Endothelial cell of umbilical vein (primary cell): ENCODE measurements at regions not wholly inside any gene's neighbourhood (a gene's known extent, or its start where the extent isn't known, plus 50 kb on each side); places are given as distances from the start of the nearest gene placed in this dataset.
A peak's percentile ranks its signal among the peaks of the same experiment; 100 is the strongest.

Experiments
- BruUV-seq: library from RNA; stranded (reverse); fragments of 400-500 nt; replicated peaks from 2 replicates; lab custom pipeline; 2021; lab: Mats Ljungman, UMichigan
- CTCF ChIA-PET: fragments of 300-600, 350-600 bp; sonication (Branson Sonifier 250); formaldehyde crosslinking; loops from one replicate; lab custom pipeline; 2021; ENCODE audit warnings: antibody characterized with exemption, inconsistent platforms; lab: Charles Lee
- POLR2A ChIA-PET: fragments of 300-600, 350-600 bp; sonication (Branson Sonifier 250); formaldehyde crosslinking; loops from one replicate; lab custom pipeline; 2021; ENCODE audit warnings: antibody characterized with exemption, inconsistent platforms; lab: Charles Lee
- DNase-seq: peaks from one replicate; pipeline ENCODE4 v3.0.0-alpha.2; 2011; ENCODE audit warnings: low read depth, low spot score
- FAIRE-seq: peaks from 2 replicates; lab custom pipeline; 2011; peaks lifted over from hg19 to GRCh38; lab: Jason Lieb, UNC
- H2AFZ ChIP-seq: 2 replicates; pipeline ENCODE4 v1.6.0; 2012; ENCODE audit warnings: low read depth, low read length, control low read depth, inconsistent platforms
- H3K27ac ChIP-seq: 2 replicates; pipeline ENCODE4 v1.5.1; 2011; ENCODE audit warnings: low read depth, mild to moderate bottlenecking, control low read depth, low read length, moderate library complexity; ENCODE audit not compliant: insufficient read depth
- H3K27me3 ChIP-seq, 2 experiments: 2 replicates each; pipeline versions ENCODE4 v1.6.0 to v1.6.1; 2011; ENCODE audit warnings: low read length in 2 of 2, mixed read lengths in 1 of 2; ENCODE audit not compliant: control insufficient read depth in 2 of 2, insufficient read depth in 2 of 2
- H3K36me3 ChIP-seq, 2 experiments: 2 replicates in 1 of 2; 3 replicates in 1 of 2; pipeline ENCODE4 v1.5.1; 2011; ENCODE audit warnings: low read length in 2 of 2, mild to moderate bottlenecking in 1 of 2, moderate library complexity in 1 of 2; ENCODE audit not compliant: control insufficient read depth in 2 of 2, insufficient read depth in 2 of 2; ENCODE audit errors: extremely low read depth in 1 of 2
- H3K4me1 ChIP-seq: 3 replicates; pipeline ENCODE4 v1.5.1; 2011; ENCODE audit warnings: mild to moderate bottlenecking, low read length; ENCODE audit not compliant: control insufficient read depth, insufficient read depth; ENCODE audit errors: extremely low read depth
- H3K4me2 ChIP-seq: 2 replicates; pipeline ENCODE4 v1.6.1; 2011; ENCODE audit warnings: low read length, control low read depth, mixed read lengths; ENCODE audit not compliant: insufficient read depth
- H3K4me3 ChIP-seq, 3 experiments: fragments of 200-600 bp in 1 of 3; sonication (generic), shearing (Covaris generic) in 1 of 3; replicated peaks in 1 of 3; 2 replicates each; pipeline ENCODE4 v1.5.1; 2011 to 2016; ENCODE audit warnings: control low read depth in 3 of 3, low read length in 3 of 3, mild to moderate bottlenecking in 2 of 3, inconsistent platforms in 1 of 3, low read depth in 1 of 3, moderate library complexity in 1 of 3; ENCODE audit not compliant: insufficient read depth in 1 of 3
- H3K79me2 ChIP-seq: 2 replicates; pipeline ENCODE4 v1.6.0; 2012; ENCODE audit warnings: low read length, inconsistent platforms; ENCODE audit not compliant: control insufficient read depth, insufficient read depth
- H3K9ac ChIP-seq: replicated peaks from 2 replicates; pipeline ENCODE3; 2011; ENCODE audit warnings: low read length, control low read depth; ENCODE audit not compliant: insufficient read depth; ENCODE audit errors: extremely low read depth
- H3K9me1 ChIP-seq: replicated peaks from 3 replicates; pipeline ENCODE4 v1.6.0; 2011; ENCODE audit warnings: mild to moderate bottlenecking, low read length; ENCODE audit not compliant: control insufficient read depth, insufficient read depth; ENCODE audit errors: extremely low read depth
- H3K9me3 ChIP-seq: replicated peaks from 2 replicates; pipeline ENCODE4 v1.5.1; 2012; ENCODE audit warnings: low read length, inconsistent platforms; ENCODE audit not compliant: control insufficient read depth, insufficient read depth
- H4K20me1 ChIP-seq: replicated peaks from 2 replicates; pipeline ENCODE3; 2011; ENCODE audit warnings: mild to moderate bottlenecking, low read length; ENCODE audit not compliant: control insufficient read depth, insufficient read depth; ENCODE audit errors: extremely low read depth
- FOS ChIP-seq: IDR thresholded peaks from 2 replicates; pipeline ENCODE4 v1.6.1; 2011; ENCODE audit warnings: mild to moderate bottlenecking, low read length, moderate library complexity, borderline replicate concordance; ENCODE audit not compliant: insufficient read depth
- GATA2 ChIP-seq: IDR thresholded peaks from 2 replicates; pipeline ENCODE4 v1.7.0; 2011; ENCODE audit warnings: low read depth, mild to moderate bottlenecking, moderate library complexity, mixed read lengths, low read length; ENCODE audit not compliant: insufficient read length, insufficient read depth
- MYC ChIP-seq: IDR thresholded peaks from one replicate; pipeline ENCODE4 v1.6.1; 2011; ENCODE audit warnings: mild to moderate bottlenecking, low read depth, low read length
- POLR2A ChIP-seq: IDR thresholded peaks from 2 replicates; pipeline ENCODE4 v1.6.1; 2012; ENCODE audit warnings: low read depth, mild to moderate bottlenecking, control low read depth, low read length
- POLR2AphosphoS5 ChIP-seq: IDR thresholded peaks from 2 replicates; pipeline ENCODE4 v1.6.1; 2012; ENCODE audit warnings: low read depth, mild to moderate bottlenecking, control low read depth, low read length, moderate library complexity; ENCODE audit not compliant: insufficient read depth
- dilution Hi-C: fragments of 300-500 bp; cut with MboI; formaldehyde crosslinking; loops from one replicate; pipeline ENCODE4 v1.15.0; 2019; ENCODE audit warnings: low sequenced_read_pairs; ENCODE audit not compliant: extremely low pct_ligation_motif_present
- intact Hi-C: fragments of 100-400 bp; cut with micrococcal nuclease; formaldehyde crosslinking; loops from one replicate; pipeline ENCODE4 v1.10.0; 2022

GRCh38 chrY:7274369-7274913 is 362.9 kb upstream of the AMELY start:
- BruUV-seq, result no TSS peak
- Histone ChIP-seq H3K9me1 (no peaks in the 10 kb centered on the region), H3K27me3 (no peaks in the 10 kb centered on the region), H3K36me3 (no peaks in the 10 kb centered on the region), H3K4me1 (peaks cover 20% of the 10 kb centered on the region), H3K4me3 (peak overlapping the region; percentile 77 to 82 (median 78)), H3K9ac (peak overlapping the region; percentile 71), H3K79me2 (peaks cover 55% of the 10 kb centered on the region), H3K27ac (peak overlapping the region; percentile 75), H4K20me1 (no peaks in the 10 kb centered on the region), H3K4me2 (no peak overlapping the region), H3K9me3 (no peaks in the 10 kb centered on the region), H2AFZ (no peak overlapping the region)
- intact Hi-C loops (no loop called here), dilution Hi-C loops (no loop called here)
- ChIA-PET POLR2A (no interaction called here), CTCF (interaction anchor here (1.3 kb wide), 1 partner anchor 8 kb away, joined by 5 read pairs; no protein-coding TSS in a partner anchor)
- DNase-seq, result peak; percentile 6
- FAIRE-seq, result peak; percentile 46
- no peak for TF ChIP-seq FOS
- TF ChIP-seq MYC, result no peak
- no peak for TF ChIP-seq GATA2

GRCh38 chrY:7273587-7274203 is 362.1 kb upstream of the AMELY start:
- ChIA-PET POLR2A (no interaction called here), CTCF (interaction anchor here (1.1 to 1.9 kb wide), 4 partner anchors 9 to 94 kb away, joined by 3 to 7 read pairs (median 4); no protein-coding TSS in a partner anchor)
- no peaks in the 10 kb centered on the region for H3K36me3 ChIP-seq
- intact Hi-C loops, result loop anchor here (1.0 kb wide), 1 partner anchor 71 kb away; no protein-coding TSS in a partner anchor
- no peaks in the 10 kb centered on the region for H3K9me3 ChIP-seq
- no peaks in the 10 kb centered on the region for H3K27me3 ChIP-seq
- TF ChIP-seq POLR2AphosphoS5 (peak; percentile 44), POLR2A (no peak)
- FAIRE-seq, result peak; percentile 55
- no peaks in the 10 kb centered on the region for H3K9me1 ChIP-seq
- BruUV-seq, result no TSS peak
- H3K27ac ChIP-seq, result peak overlapping the region; percentile 75
- peak overlapping the region; percentile 76 for H2AFZ ChIP-seq
- H3K9ac ChIP-seq, result peak overlapping the region; percentile 71
- DNase-seq, result peak; percentile 72
- H3K4me3 ChIP-seq, result peak overlapping the region; percentile 77 to 82 (median 78)
- H3K4me2 ChIP-seq, result peak overlapping the region; percentile 67
- peaks cover 48% of the 10 kb centered on the region for H3K79me2 ChIP-seq
- H4K20me1 ChIP-seq, result no peaks in the 10 kb centered on the region
- H3K4me1 ChIP-seq, result peaks cover 17% of the 10 kb centered on the region
- dilution Hi-C loops, result no loop called here
